B cell (primary cell): ENCODE measurements at regions not wholly inside any gene's neighbourhood (a gene's known extent, or its start where the extent isn't known, plus 50 kb on each side); places are given as distances from the start of the nearest gene placed in this dataset.

Experiments used
- CTCF ChIP-seq: fragments of 200-600 bp; IDR thresholded peaks from one replicate; pipeline ENCODE4 v1.8.0; 2022; ENCODE audit warnings: antibody characterized with exemption, mild to moderate bottlenecking
- EZH2 ChIP-seq: IDR thresholded peaks from 2 replicates; pipeline ENCODE4 v1.6.1; 2012; ENCODE audit warnings: borderline replicate concordance, low read depth, mild to moderate bottlenecking, moderate library complexity, low read length; ENCODE audit not compliant: insufficient read depth, poor library complexity, severe bottlenecking

- no peak for TF ChIP-seq CTCF
- TF ChIP-seq EZH2 = no peak
Observed at GRCh38 chr7:68065581-68065980, 1068.9 kb downstream of the TYW1 start.
